Activated B cell treated with CpG ODN at 0.5 μM for 24 hours (primary cell): ENCODE measurements at regions not wholly inside any gene's neighbourhood (a gene's known extent, or its start where the extent isn't known, plus 50 kb on each side); places are given as distances from the start of the nearest gene placed in this dataset.

ENCODE experiments used
- ATAC-seq: fragments of 200-7000 bp; cut with Tn5 transposase; one replicate; pipeline ENCODE4 v1.10.0; 2021; ENCODE audit warnings: low read depth, mild to moderate bottlenecking, moderate library complexity
- CTCF ChIA-PET: fragments of 350-600 bp; sonication (Branson Sonifier 250); formaldehyde crosslinking; loops from one replicate; lab custom pipeline; 2021; ENCODE audit warnings: antibody characterized with exemption; lab: Charles Lee
- POLR2A ChIA-PET: fragments of 350-600 bp; sonication (Branson Sonifier 250); formaldehyde crosslinking; loops from one replicate; lab custom pipeline; 2021; ENCODE audit warnings: antibody characterized with exemption; lab: Charles Lee
- DNase-seq: peaks from one replicate; pipeline ENCODE4 v3.0.0; 2022
- H3K27ac Mint-ChIP-seq: one replicate; pipeline ENCODE4 v1.8.0; 2020; ENCODE audit warnings: mixed read lengths
- H3K27me3 Mint-ChIP-seq: one replicate; pipeline ENCODE4 v1.8.0; 2021; ENCODE audit warnings: mixed read lengths
- H3K36me3 Mint-ChIP-seq: one replicate; pipeline ENCODE4 v1.8.0; 2021; ENCODE audit warnings: low read depth, mixed read lengths
- H3K4me1 Mint-ChIP-seq: one replicate; pipeline ENCODE4 v1.8.0; 2021; ENCODE audit warnings: mixed read lengths
- H3K4me3 Mint-ChIP-seq: one replicate; pipeline ENCODE4 v1.8.0; 2020; ENCODE audit warnings: mild to moderate bottlenecking, mixed read lengths
- H3K9me3 Mint-ChIP-seq: one replicate; pipeline ENCODE4 v1.8.0; 2020; ENCODE audit warnings: mixed read lengths
- intact Hi-C: fragments of 100-400 bp; cut with micrococcal nuclease; formaldehyde crosslinking; loops from one replicate; pipeline ENCODE4 v1.15.1; 2024
- TF ChIP-seq, protein P1 (sequence below): fragments of 200-600 bp; IDR thresholded peaks from one replicate; pipeline ENCODE4 v1.8.0; 2022; ENCODE audit warnings: antibody characterized with exemption, mild to moderate bottlenecking

- Mint-ChIP-seq H3K4me3 (no peak overlapping the region), H3K9me3 (no peaks in the 10 kb centered on the region), H3K36me3 (no peaks in the 10 kb centered on the region), H3K27ac (no peak overlapping the region), H3K27me3 (no peaks in the 10 kb centered on the region), H3K4me1 (no peaks in the 10 kb centered on the region)
- ChIA-PET POLR2A (no interaction called here), CTCF (no interaction called here)
- TF ChIP-seq, protein P1, sequence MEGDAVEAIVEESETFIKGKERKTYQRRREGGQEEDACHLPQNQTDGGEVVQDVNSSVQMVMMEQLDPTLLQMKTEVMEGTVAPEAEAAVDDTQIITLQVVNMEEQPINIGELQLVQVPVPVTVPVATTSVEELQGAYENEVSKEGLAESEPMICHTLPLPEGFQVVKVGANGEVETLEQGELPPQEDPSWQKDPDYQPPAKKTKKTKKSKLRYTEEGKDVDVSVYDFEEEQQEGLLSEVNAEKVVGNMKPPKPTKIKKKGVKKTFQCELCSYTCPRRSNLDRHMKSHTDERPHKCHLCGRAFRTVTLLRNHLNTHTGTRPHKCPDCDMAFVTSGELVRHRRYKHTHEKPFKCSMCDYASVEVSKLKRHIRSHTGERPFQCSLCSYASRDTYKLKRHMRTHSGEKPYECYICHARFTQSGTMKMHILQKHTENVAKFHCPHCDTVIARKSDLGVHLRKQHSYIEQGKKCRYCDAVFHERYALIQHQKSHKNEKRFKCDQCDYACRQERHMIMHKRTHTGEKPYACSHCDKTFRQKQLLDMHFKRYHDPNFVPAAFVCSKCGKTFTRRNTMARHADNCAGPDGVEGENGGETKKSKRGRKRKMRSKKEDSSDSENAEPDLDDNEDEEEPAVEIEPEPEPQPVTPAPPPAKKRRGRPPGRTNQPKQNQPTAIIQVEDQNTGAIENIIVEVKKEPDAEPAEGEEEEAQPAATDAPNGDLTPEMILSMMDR: no peak
- intact Hi-C loops: no loop called here
- ATAC-seq (no peak), DNase-seq (no peak)
Measured at GRCh38 chr1:82947278-82947677, 1051.7 kb downstream of the TTLL7 start.

DNA sequence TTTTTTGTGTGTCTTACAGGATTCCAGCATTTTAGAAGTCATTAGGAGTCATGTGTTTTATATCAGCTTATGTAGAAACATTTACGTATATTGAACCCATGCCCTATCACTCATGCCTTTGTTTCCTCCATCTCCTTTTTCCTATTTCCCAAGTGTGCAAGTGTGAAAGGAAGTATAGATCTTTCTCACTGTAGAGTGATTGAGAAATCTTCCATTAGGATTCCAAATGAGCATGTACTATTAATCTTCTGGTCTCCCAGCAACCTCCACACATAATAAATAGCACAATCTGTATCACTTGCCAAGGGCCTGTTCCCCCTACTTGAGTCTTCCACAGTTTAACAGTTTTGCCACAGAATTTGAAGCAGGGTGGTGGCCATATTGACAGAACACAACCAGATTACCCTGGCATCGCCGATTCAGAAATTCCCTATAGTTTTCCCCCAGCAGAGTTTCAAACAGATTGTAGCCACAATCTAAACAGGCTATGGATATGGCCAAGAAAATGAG is 1052.8 kb downstream of the TTLL7 start:
- H3K4me3 Mint-ChIP-seq: no peak overlapping the region
- no peaks in the 10 kb centered on the region for H3K4me1 Mint-ChIP-seq
- ATAC-seq (no peak), DNase-seq (no peak)
- H3K27me3 Mint-ChIP-seq: no peaks in the 10 kb centered on the region
- ChIA-PET POLR2A (no interaction called here), CTCF (no interaction called here)
- H3K36me3 Mint-ChIP-seq: no peaks in the 10 kb centered on the region
- intact Hi-C loops: no loop called here
- H3K27ac Mint-ChIP-seq: no peak overlapping the region
- TF ChIP-seq, protein P1: no peak
- no peaks in the 10 kb centered on the region for H3K9me3 Mint-ChIP-seq

GRCh38 chr1:82944822-82945221 is 1054.1 kb downstream of the TTLL7 start:
- CTCF ChIA-PET: no interaction called here
- H3K4me3 Mint-ChIP-seq: no peak overlapping the region
- POLR2A ChIA-PET: no interaction called here
- intact Hi-C loops: no loop called here
- H3K9me3 Mint-ChIP-seq: no peaks in the 10 kb centered on the region
- ATAC-seq: no peak
- H3K27ac Mint-ChIP-seq: no peak overlapping the region
- TF ChIP-seq, protein P1: no peak
- no peaks in the 10 kb centered on the region for H3K36me3 Mint-ChIP-seq
- DNase-seq: no peak
- no peaks in the 10 kb centered on the region for H3K4me1 Mint-ChIP-seq
- no peaks in the 10 kb centered on the region for H3K27me3 Mint-ChIP-seq

DNA sequence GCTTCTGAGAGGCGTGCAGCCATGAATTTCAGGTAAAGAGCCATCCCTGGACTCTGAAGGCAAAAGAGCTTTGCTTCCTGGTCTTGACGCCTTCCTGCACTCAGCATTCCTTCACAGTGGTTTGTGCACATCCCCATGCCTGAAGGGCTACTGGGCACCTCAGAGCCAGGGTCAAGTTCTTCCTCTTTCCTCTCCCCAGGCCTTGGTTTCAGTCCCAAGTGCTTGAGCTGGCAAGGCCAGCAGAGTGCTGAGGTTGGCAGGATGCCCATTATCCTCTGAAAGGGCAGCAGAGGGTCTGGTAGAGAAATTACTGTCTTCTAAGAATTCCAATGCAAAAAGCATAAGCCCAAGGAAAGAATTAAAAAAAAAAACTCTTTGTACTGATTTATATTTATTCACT is 1064.9 kb downstream of the TTLL7 start:
- Mint-ChIP-seq H3K27ac (no peak overlapping the region), H3K36me3 (no peaks in the 10 kb centered on the region), H3K4me1 (no peaks in the 10 kb centered on the region), H3K4me3 (no peak overlapping the region), H3K27me3 (peaks cover 2% of the 10 kb centered on the region), H3K9me3 (no peaks in the 10 kb centered on the region)
- ATAC-seq: no peak
- ChIA-PET CTCF (no interaction called here), POLR2A (no interaction called here)
- TF ChIP-seq, protein P1: no peak
- DNase-seq: no peak
- intact Hi-C loops: no loop called here

DNA sequence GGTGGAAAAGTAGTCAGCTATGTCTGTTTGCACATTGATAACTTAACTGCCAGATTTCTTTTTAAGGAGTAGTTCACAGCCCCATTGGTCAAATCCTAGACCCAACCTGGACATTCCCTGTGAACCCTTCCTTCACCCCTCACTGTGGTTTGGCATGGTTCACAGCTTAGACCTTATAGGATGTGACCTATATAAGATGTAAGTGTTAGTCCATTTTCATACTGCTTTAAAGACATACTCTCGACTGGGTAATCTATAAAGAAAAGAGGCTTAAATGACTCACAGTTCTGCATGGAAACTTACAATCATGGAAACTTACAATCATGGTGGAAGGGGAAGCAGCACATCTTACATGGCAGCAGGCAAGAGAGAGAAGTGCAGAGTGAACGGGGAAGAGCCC is 1066.2 kb downstream of the TTLL7 start:
- ChIA-PET POLR2A (no interaction called here), CTCF (no interaction called here)
- Mint-ChIP-seq H3K9me3 (no peaks in the 10 kb centered on the region), H3K27me3 (peaks cover 2% of the 10 kb centered on the region), H3K4me1 (no peaks in the 10 kb centered on the region), H3K36me3 (no peaks in the 10 kb centered on the region), H3K27ac (no peak overlapping the region), H3K4me3 (no peak overlapping the region)
- TF ChIP-seq, protein P1: no peak
- DNase-seq: no peak
- intact Hi-C loops: no loop called here
- no peak for ATAC-seq
